ENCODE measurements at regions not wholly inside any gene's neighbourhood (a gene's known extent, or its start where the extent isn't known, plus 50 kb on each side); places are given as distances from the start of the nearest gene placed in this dataset.

DNA sequence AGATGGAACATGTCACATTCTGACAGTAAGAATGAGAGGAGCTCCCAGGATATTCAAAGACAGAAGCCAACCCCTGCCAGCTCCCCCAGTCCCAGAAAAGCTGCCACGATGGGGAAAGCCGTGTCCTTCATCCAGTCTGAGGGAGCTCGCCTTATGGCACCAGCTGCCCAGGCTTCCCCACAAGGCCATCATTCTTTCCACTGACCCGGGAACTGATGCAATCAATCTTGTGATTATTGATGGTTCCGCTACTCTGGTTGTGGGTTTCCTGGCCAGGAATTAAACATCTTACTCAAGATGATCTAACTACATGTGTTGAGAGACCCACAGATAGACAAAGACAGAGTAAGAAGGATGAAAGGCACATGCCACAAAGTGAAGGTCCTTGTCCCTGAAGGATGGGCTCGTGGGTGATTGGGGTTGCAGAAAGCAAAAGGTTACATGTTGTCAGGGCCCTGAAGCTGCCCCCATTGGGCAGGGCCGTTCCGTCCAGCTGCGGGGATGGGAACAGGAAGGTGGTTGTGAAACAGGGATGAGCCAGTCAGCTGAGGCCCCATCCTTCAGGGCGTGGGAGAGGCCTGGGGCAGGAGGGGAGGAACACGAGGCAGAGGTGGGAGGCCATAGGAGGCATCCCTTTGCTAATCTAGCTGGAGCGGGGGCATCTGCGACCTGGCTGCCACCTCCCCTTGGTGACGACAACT lies 127.6 kb downstream of the OAT start:
- TF ChIP-seq YY1 (IDR thresholded peaks at IDR 0.05; ENCODE audit: insufficient read depth, insufficient read length) (no peak), SUZ12 (IDR thresholded peaks at IDR 0.05; ENCODE audit: extremely low read depth, insufficient read depth, insufficient read length) (no peak)

Measured in NT2/D1 (cell line).